GM21723 (cell line): ENCODE measurements at regions not wholly inside any gene's neighbourhood (a gene's known extent, or its start where the extent isn't known, plus 50 kb on each side); places are given as distances from the start of the nearest gene placed in this dataset.

Experiments used
- ATAC-seq: cut with Tn5 transposase; IDR thresholded peaks from one replicate; pipeline ENCODE4 v1.9.1; 2021; ENCODE audit warnings: mild to moderate bottlenecking, moderate library complexity; ENCODE audit not compliant: unreplicated experiment

DNA sequence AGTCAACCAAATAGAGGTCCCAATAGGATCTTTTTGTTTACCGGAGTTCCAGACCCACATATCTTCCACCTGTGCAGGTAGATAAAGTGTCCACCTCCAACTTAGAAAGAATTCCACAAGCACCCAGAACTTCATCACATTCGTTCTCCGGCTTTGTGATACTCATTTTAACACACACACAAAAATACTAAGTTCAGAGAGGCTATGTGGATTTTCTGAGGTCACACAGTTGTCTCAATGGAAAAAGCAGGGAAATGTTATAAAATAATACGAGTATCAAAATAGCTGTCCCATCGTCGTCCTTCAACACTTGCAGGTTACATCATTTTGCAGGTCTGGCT is 137.5 kb downstream of the TMCO5A start:
- ATAC-seq: no peak

DNA sequence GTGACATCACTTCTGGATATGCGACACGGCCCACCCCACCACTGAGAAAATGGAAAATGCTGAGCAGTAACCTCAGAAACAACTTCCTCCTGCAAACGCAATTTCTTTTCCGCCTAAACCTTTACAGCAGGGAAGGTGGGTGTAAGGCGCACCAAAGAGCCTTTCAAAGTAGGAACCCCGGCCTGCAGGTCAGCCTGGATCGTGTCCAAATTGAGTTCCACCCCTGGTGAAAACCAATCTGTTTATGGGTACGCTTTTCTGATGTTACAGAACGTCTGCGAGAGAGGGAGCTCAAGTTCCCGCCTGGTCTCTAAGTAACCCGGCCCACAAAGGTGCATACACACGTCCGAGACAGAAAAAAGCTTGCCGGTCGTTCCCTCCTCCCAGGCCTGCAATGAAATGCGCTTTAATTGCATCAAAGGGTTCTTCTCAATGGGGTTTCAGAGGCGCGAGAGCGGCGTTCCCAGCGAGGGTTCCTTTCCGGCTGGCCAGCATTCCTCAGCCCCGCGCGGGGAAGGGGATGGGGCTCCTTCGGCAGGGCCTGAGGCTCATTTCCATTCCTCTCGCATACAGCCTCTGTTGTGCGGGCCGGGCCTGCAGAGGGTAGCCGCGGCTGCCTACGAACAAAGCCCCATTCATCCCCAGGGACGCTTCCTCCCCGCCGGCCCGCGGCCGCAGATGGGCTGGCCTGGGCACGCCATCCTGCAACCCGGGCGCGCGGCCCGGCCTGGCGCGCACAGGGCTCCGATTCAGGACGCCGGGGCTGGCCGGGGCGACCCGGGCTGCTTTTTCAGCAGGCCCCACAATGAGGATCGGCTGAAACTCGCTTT is 138.1 kb downstream of the TMCO5A start:
- ATAC-seq: peak; percentile 64

GRCh38 chr15:38073178-38073946 is 138.9 kb downstream of the TMCO5A start:
- ATAC-seq: no peak

DNA sequence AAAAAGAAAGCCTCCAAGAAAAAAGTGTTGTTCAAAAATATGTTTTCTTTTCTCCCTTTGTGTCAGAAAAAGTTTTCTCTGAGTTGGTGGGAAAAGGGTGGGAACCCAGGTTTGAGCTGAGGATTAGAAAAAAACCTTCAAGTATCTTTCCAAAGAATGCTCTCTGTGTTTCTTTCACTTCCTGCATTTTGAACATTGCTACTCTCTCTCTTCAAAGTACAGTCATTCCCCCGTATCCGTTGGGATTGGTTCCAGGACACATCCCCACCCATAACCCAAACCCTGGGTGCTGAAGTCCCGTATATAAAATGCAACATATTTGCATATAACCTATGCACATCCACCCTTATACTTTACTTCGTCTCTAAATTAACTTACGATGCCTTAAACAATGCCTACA is 139.6 kb downstream of the TMCO5A start:
- no peak for ATAC-seq

GRCh38 chr15:38075466-38075865 is 141.0 kb downstream of the TMCO5A start:
- ATAC-seq: no peak

DNA sequence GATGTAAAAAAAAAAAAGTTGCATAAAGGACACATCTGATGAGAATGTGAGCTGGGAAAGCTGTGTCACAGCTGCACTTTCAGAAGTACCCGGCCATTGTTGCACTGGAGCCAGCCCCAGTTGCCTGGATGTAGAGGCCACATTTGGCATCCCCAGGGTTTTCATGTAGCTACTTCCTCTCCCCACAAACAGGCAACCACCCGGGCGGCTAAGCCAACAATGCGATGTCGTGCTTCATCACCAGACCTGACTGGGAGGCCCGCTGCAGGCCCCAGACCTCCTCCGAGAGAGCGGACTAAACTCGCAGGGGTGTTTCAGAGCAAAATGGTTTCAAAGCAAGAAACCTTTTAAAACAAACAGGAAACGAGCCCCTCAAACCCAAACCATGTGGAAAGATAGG is 142.3 kb downstream of the TMCO5A start:
- no peak for ATAC-seq

GRCh38 chr15:38079236-38079635 is 144.8 kb downstream of the TMCO5A start:
- ATAC-seq: no peak

GRCh38 chr15:38080651-38081275 is 146.3 kb downstream of the TMCO5A start:
- ATAC-seq: no peak

- ATAC-seq: peak; percentile 72
Measured at GRCh38 chr15:38084289-38084688, 149.8 kb downstream of the TMCO5A start.

GRCh38 chr15:38085114-38085513 is 150.7 kb downstream of the TMCO5A start:
- ATAC-seq: peak; percentile 83

DNA sequence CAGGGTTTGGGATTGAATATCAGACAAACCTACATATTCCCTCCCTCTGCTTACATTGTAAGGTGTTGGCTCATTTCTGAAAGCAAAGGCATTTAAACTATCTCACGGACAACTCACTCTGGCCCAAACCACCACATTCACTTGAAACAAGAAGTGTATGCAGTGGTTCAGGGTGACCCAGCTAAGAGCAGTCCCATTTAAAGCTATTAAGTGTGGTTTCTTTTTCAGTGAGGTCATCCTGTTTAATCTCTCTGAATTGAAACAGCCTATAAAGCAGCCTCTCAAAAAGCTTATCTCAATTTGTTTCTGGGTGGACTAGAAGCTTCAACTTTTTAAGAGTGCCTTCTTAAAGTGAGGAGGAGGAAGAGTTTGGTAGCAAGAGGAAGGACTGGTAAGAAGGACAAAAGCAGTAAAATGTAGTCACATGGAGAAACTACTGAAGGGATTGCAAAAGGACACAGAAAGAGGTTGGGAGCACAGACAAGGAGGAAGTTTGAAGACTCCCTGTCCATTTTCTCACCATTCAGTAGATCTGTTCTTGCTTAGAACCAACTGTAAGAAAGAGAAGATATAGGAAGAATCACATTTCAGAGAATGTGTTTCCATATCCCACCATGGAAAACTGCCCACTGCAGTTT is 151.6 kb downstream of the TMCO5A start:
- ATAC-seq: no peak

GRCh38 chr15:38086611-38087010 is 152.2 kb downstream of the TMCO5A start:
- no peak for ATAC-seq

GRCh38 chr15:38088971-38089370 is 154.5 kb downstream of the TMCO5A start:
- ATAC-seq: no peak

GRCh38 chr15:38090223-38090622 is 155.8 kb downstream of the TMCO5A start:
- ATAC-seq: no peak

DNA sequence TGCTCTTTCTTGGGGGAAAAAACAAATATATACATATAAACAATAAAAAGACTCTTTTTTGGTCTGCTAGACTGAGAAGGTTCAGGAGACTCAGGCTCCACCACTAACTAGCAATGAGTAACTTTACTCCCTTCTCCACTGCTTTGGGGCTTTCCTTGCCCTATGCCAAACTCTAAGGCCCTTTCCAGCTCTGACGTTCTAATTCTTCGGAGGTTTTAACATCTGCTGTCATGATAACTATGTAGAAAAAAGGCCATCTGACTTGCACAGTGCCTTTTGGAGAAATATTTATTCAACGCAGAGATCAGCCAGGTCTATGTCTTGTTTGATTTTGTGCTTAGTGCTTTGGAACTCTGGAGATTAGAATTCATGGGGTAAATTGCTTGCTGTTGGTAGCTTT is 156.2 kb downstream of the TMCO5A start:
- ATAC-seq: no peak

DNA sequence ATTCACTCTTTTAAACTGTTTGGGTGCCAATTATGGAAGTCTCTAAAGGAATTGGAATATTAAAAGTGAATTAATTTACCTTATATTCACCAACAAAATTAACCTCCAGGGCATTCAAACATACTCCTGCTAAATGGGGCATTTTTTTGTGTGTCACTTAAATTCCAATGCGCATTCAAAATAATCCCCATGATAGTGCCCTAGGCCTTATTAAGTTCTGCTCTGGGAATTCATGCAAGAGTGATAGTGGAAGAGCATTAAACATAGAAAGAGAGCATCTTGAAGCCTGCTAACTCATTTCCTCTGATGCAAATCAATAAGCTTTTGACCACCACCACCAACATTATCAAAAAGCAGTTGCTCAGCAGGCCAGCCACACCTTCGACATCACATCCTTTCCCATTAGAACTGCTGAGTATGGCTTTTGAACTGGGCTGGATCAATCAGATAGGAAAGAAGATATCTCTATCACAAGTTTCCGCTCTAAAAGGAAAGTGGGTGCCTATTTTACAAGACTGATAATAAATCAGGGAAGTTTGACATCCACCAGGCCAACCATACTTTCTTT is 156.7 kb downstream of the TMCO5A start:
- no peak for ATAC-seq

- ATAC-seq: no peak
Measured at GRCh38 chr15:38093931-38094330, 158.7 kb upstream of the SPRED1 start.

DNA sequence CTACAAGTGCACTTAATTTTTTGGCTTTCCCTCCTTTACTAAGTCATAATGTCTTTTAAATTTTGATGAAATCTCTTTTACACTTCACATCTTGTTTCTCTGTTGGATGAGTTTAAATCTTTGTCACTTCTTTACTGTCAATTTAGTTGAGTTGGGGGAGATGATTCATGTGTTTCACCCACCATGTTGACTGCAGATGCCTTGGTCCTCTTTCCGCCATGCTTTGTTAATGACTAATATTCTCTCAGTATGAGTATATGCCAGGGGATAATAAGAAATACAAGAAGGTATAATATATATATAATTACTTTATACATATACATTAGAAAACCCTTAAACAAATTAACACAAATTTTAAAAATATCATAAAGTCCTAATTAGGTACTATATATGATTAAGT is 149.7 kb upstream of the SPRED1 start:
- ATAC-seq: no peak

GRCh38 chr15:38103564-38103963 is 149.1 kb upstream of the SPRED1 start:
- ATAC-seq: no peak

GRCh38 chr15:38111070-38111469 is 141.6 kb upstream of the SPRED1 start:
- no peak for ATAC-seq

DNA sequence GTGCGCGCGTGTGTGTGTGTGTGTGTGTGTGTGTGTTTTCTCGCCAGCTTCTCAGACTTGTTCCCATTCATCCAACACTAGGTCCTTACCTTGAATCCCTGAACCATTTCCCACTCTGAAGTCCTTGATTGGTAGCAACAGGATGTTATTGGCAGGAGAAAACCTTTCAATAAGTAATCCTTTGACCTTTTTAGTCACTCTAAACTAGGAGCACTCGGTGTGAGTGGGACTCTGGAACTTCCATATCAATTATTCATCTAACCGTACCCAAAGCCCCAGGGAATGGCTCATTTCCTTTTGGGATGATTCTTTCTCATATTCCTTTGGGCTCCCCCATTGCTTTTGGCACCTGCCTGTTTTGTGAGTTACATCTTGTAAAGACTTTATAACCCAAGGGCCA is 140.2 kb upstream of the SPRED1 start:
- ATAC-seq: no peak
